Amygdala (tissue), 56 donors: ENCODE measurements at regions not wholly inside any gene's neighbourhood (a gene's known extent, or its start where the extent isn't known, plus 50 kb on each side); places are given as distances from the start of the nearest gene placed in this dataset.

Experiments
- DNase-seq, 56 donors: peaks; one replicate each; lab custom pipeline; 2025; lab: John Stamatoyannopoulos, UW

DNA sequence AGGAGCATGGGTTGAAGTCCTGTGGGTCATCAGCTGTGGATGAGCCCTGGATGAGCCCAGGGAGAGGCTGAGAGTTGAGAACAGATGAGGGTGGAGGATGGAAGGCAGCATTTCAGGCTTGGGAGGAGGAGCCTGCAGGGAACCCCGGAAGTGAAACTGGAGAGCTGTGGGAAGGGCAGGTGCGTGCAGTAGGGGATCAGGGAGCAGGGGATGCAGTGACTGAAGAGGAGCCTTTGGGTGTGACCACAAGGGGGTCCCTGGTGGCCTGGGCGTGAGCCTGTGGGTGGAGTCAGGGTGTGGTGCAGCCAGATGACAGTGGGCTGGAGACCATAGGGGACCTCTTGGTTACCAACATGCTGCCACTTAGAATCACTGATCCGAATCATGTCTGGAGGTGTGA lies 115.5 kb downstream of the PAPOLA start:
- no peak for DNase-seq

DNA sequence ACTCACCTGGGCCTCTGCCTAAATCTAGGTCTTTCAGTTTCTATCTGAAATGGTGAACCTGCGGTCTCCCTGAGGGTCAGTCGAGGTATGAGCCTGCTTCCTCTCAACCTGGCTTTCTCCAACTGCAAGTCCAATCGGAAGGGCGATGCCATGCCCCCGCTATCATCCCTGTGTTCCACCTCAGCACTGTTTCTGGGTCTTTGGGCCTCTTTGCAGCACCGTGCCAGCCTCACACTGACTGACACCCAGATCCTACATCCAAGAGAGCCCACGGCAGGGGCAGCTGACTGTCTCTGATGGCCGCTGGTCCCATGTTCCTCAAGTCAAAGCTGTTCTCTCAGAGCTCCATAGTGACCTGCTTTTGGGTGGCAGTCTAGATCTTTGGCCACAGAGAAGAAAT lies 120.7 kb downstream of the PAPOLA start:
- no peak for DNase-seq

DNA sequence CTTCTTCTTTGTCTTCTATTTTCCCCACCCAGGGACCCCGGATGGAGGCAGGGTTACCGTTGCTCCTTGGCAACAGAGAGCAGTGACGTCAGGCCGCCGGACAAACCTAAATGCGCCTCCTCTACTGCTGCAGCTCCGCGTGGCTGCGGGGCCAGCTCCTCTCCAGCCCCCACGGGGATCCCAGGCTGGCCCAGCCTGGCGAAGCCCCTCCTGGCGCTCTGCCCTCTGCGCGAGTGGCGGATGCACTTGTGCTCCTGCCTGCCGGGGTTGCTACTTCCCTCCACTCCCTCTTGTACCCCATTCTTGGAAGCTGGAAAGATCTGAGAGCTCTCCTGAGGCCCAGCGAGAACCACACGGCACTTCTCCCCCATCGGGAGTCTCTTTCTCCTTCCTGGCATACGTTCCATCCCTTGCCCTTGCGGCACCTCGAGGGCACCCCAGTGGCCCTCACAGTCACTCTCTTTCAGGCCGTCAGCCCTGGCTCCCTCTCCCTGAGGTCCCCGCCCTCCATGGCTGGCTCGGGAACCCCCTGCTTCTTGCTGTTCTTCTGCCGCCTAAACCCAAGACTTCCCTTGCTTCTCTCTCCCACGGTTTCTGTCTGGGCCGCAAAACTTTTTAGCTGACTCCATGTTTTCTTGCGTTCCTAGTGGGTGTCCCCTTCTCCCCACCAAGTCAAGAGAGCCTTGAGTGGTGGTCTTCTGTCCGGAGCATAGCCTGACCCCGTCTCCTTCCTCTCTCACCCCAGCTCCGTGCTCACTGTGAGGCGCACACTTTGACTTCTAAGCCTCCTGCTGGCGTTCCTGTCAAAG lies 121.7 kb downstream of the PAPOLA start:
- no peak for DNase-seq

DNA sequence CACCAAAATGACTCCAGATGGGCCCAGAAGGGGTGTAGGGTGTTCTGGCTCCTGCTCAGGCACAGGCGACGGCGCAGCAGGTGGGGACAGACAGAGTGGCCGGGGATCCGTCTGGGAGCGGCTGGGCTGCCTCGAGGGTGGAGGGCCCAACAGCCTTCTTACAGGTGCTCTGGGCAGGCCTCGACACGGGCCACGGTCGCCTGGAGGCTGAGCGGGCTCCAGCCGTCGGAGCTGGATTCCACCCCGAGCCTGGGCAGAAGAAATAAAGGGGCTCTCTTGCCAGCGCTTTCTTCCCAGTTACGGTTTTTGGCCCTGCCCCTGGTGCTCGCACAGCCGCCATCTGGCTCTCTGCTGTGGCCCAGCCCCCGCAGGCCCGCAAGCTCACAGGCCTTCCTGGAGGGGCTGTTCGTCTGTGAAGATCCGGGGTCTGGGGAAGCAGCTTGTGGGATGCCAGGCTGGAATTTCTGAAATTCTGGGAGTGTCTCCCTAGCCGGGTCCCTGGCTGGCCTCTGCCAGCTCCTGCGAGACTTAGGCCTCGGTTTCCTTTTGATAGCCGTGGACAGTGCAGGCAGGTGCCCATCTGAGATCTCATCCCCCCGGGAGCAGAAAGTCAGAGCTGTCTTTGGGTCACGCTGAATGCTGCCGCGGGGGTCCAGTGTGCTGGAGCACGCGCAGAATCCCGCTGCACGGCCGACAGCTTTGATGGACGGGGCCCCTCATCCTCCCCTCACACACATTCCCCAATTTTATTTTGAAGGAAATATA lies 122.7 kb downstream of the PAPOLA start:
- no peak for DNase-seq

DNA sequence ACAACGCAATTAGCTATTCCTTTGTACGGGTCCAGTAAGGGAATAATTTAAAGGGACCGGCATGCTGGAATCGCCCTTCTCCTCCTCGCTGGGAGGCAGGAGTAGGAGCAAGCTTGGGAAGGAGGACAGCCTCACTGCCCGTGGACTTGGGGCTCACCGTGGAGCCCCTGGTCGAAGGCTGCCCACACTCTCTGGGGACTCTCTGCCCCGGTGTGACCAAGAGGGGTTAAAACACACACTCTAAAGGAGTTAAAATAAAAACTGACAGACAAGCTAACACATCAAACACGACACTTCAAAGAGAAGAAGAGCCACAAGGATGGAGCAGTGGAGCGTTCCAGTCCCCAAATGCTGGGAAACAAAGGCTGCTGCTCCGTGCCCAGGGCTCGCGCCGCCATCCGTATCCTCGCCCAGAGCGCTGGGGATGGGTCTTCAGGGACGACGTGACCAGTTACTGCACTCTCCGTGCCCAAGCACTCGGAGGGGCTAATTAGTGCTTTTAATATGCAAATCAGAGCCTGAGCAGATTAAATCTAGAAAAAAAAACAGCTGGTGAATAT lies 123.3 kb downstream of the PAPOLA start:
- no peak for DNase-seq

DNA sequence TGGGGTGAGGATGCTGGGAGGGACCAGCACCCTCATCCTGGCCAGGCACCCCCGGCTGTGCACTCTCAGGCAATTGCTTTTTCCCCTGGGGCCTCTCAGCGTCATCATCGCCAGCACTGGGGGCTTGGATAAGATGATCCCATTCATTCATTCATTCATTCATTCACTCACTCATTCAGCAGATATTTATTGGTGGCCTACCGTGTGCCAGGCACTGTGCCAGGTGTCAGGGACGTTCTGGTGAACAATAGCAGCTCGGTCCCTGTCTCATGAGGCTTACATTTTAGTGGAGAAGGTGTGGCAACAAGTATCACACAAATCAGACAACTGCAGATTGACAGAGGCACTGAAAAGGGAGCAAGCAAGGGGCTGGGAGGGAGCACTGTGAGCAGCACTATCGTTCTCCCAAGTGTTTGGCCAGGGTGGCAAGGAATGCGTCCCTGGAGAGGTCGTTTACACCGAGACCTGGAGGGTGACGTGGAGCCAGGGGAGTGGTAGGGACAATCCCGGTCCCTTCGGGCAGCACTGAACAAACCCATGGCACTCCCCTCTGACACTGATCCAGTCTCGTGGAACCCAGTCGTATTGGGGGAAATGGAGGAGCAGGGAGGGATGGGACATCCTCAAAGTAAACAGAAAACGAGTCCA lies 124.1 kb downstream of the PAPOLA start:
- DNase-seq = no peak

DNA sequence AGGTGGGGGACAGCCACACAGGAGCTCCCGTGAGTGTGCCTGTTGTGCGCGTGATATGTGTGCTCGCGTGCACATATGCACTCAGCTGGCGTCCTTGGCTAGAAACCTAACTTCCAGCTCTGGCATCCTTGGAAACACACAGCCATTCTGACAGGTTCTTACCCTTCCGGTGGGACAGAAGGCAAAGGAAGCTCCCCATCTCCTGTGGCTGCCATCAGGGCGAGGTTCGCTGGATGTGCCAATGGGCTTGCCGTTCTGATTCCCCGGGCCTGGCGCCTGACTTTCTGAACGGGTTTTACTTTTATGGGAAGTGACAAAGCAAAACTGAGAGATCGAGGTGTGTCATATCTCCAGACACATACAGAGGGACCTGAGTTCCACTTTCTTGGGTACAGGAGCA lies 124.7 kb downstream of the PAPOLA start:
- no peak for DNase-seq

DNA sequence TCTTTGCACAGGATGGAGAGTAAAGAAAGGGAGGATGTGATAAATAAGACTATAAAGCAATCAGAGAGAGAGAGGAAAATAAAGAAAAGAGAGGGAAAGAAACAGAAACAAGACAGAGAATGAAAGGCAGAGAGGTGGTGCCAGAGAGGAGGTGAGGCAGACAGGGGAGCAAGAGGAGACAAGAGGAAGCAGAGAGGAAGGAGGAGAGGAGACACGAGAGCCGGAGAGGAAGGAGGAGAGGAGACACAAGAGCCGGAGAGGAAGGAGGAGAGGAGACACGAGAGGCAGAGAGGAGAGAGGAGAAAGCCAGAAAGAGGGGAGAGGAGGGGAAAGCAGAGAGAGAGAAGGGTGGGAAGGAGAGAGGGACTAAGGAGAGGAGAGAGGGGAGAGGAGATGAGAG lies 125.2 kb downstream of the PAPOLA start:
- DNase-seq = no peak

DNA sequence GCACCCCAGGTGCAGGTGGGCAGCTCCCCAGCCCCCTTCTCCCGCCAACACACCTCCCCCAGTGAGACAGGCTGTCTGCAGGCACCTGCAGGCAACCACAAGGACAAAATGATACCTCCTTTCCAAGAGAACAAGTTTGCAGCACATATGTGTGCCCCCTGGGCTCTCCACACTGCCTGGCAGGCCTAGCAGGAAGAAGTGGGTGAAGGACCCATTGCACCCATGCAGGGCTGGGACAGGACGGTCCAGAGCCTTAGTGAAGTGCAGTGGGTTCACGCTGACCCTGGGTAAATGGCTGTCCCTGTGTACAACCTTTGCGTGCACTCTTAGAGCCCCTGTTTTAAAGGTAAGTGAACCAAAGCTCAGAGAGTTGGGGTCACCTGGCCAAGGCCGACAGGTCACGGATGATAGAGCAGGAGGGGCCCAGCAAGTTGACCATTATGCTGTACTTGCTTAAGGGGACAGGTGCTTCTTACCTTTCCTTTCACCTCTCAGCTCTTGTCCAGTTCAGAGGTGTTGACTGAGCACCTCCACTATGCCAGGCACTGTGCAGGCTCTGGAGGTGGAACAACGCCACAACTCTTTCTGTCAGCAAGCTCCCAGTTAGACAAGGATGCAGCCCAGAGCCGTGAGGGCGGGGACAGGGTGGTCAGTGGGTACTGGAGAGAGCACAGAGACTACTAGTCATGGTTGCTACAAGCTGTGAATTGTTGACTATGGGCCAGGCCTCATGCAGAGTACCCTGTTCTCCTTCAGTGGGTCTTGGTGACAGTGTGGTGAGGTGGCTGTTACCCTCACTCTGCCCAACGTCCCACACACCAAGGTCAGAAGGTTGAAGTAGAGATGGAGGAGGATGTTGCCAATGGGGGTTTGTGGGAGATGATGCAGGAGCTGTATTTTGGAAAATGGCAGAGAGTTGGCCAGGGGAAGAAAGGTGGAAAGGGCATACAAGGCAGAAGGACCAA lies 125.9 kb downstream of the PAPOLA start:
- DNase-seq = no peak

DNA sequence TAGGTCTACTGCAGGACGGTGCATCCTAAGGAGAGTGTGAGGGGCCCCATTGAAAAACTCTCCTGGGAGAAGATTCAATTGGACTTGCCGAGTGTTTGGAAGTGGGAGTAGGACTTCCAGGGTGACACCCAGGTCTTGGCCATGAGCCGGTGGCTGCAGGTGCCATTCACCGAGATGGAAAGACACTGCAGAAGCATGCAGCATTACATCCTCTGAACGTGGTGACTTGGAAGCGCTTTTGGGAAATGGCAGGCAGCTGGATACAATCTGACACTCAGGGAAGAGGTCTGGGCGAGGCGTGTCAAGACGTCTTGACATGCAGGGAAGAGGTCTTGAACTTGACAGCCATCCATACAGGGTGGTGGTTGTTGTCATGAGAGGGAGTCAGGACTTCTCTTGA lies 126.9 kb downstream of the PAPOLA start:
- no peak for DNase-seq

DNA sequence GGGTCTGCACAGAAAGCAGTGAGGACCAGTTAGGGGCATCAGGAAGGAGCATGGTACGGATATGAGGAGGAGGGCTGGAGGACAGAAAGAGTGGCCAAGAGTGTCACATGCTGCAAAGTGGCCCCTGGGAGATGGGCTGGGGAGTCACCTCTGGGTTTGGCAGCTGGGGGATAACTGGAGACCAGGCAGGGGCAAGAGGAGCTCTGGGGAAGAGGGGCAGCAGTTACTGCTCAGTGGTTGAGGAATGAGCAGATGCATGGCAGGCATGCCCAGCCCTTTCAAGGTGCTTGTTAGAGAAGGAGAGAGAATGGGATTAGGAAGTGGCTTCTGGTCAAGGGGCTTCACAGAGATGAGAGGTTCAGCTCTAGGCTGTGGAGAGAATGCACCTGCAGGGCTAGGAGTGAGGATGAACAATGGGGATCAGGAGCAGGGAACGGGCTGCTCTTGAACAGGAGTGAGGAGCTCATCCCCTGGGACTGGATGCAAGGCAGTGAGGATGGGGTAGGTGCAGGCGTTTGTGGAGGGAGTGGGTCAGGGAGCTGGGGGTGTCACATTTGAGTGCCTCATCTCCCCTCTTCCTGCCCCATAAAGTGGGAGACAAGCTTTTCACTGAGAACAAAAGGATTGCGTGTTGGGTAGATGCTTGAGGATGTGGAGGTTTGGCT lies 127.5 kb downstream of the PAPOLA start:
- DNase-seq = no peak

DNA sequence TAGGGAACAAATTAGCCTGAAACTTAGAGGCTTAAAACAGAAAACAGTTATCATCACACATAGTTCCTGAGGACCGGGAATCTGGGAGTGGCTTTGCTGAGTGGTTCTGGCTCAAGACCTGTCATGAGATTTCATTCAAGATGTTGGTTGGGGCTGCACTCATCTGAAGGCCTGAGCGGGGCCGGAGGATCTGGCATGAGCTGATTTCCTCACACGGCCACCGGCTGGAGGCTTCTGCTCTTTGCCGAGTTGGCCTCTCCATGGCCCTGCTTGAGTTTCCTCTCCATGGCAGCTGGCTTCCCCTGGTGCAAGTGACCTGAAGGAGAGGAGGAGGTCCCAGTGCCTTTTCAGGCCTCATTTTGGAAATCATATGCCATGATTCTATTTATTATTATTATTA lies 128.1 kb downstream of the PAPOLA start:
- DNase-seq = no peak

DNA sequence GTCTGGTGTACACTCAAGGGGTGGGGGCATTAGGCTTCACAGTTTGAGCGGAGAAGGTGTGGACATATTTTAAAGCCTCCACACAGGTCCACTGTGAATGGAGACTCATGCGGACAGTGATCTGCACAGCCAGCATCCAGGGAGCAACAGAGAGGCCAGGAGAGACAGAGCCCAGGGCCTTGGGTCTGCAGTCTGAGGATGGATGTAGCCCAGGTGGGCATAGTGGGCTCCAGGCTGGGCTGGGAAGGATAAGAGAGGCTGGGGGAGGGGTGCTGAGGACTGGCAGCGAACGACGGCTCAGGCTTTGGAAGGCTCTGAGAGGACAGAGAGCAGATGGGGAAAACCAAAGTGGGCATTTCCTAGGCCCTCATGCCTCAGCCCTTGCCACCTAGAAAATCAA lies 128.8 kb downstream of the PAPOLA start:
- no peak for DNase-seq

DNA sequence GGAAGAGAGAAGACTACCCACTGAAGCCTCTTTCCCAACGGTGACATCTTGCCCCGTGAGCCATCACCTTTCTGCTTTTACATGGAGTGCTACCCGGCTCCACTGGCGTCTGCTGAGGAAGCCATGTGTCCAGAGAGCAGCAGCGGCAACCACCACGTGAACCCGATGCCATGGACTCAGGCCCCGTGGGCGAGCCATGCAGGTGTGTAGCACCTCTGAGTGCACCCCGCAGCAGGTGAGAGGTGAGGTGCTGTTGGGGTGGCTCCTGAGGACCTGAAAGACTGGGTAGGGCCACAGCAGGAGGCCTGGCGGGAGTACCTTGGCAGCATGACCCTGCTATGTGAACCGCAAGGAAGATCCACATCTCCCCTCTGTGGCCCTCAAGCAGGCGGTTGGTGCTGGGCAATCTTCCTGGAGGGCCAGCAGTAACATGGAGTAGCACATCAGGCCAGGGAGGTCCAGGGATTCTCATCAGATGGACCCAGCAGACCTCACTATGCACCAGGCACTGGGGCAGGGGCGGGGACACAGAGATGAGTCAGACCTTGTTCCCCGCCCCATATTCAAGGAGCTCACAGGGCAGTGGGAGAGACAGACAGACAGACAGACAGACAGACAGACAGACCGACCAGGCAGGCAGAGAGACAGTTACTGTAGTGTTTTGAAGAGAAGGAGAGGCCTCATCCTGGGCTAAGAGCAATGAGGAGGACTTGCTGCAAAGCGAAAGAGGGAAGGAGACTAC lies 129.6 kb downstream of the PAPOLA start:
- DNase-seq = no peak

DNA sequence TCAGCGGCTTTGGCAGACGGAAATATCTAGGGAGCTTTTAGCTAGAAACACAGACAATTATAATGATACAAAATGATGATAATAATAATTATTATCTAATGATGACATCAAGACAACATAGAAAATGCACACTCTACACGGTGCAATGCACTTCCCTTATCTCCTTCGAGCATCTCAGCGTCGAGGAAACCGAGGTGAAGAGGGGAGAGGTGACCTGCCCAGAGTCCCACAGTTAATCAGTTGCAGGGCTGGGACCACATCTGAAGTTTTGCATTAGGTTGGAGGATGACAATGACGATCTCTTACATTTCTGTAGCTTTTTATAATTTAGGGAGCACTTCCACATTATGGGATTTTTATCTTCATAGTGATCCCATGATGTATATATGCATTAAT lies 130.2 kb downstream of the PAPOLA start:
- DNase-seq = no peak

DNA sequence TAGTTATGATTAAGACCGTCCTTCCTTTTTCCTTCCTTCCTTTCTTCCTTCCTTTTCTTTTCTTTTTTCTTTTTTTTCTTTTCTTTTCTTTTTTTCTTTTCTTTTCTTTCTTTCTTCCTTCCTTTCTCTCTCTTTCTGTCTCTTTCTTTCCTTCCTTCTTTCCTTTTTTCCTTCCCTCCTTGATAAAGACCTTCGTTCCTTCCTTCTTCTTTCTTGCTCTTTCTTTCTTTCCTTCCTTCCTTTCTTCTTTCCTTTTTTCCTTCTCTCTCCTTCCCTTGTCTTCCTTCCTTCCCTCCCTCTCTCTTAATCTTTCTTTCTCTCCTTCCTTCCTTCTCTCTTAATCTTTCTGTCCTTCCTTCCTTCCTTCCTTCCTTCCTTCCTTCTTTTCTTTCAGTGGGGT lies 130.9 kb downstream of the PAPOLA start:
- DNase-seq = no peak

DNA sequence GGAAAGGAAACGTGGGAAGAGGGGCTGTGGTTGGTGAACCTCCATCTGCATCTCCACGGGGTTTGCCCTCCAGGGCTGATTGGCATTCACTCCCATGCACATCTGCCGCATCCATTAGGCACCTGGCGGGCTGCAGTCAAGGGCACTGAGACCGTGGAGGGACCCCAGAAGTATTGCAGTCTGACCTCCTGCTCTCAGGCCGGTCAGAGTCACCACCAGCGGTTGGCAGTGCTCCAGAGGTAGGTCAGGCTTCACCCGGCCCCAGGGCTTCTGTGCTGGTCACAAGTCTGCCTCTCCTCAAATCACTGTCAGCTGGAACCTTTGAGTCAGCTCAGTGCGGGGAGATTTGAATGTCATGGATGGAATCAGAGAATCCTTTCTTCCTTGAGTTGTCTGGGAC lies 132.3 kb downstream of the PAPOLA start:
- no peak for DNase-seq

DNA sequence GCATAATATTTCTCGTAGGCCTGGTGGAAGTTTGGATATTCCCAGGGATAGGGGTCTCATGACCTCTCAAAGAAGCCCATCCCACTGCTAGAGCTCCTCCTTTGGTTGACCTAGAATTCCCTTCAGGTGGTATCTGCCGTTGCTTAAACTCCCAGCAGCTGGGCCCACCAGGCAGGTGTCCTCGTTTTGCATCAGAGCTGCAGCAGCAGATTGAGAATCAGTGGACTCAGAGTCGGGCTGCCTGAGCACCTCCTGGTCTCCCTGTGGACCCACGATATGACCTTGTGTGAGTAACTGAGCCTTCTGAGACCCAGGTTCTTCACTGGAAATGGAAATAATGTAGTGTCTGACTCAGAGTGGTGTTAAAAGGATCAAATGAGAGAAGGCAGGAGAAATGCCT lies 132.7 kb downstream of the PAPOLA start:
- DNase-seq = no peak

DNA sequence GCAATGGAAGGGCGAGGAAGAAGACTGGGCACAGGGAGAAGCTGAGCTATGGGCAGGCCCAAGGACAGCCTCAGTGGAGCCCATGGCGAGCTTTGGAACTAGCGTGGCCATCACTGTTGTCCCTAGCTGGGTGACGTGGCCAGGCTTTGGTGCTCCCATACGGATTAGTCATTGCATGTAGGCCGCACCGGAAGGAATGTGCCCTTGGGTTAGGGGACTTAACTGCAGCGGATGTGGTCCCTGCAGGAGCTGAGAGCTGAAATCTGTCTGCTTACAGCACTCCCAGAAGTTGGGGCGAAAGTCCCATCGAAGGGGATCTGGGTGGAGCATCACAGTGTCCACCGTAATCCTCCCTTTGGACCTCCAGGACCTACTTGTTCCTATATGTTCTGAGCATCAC lies 133.7 kb downstream of the PAPOLA start:
- DNase-seq = no peak
